HEK293T (cell line): ENCODE measurements at regions not wholly inside any gene's neighbourhood (a gene's known extent, or its start where the extent isn't known, plus 50 kb on each side); places are given as distances from the start of the nearest gene placed in this dataset.

Experiments used
- CTCF ChIA-PET: fragments of 350-600 bp; formaldehyde crosslinking; extraction: SDS; loops from one replicate; lab custom pipeline; 2021; ENCODE audit warnings: antibody characterized with exemption, inconsistent platforms; lab: Yijun Ruan, JAX
- POLR2A ChIA-PET: fragments of 350-600 bp; formaldehyde crosslinking; extraction: SDS; loops from one replicate; lab custom pipeline; 2020; ENCODE audit warnings: antibody characterized with exemption, inconsistent platforms; lab: Yijun Ruan, JAX
- DNase-seq: peaks from one replicate; pipeline ENCODE4 v3.0.0; 2012; ENCODE audit warnings: mixed read lengths; ENCODE audit errors: extremely low spot score
- ARNT ChIP-seq: fragments of 450-650 bp; IDR thresholded peaks from 2 replicates; pipeline ENCODE4 v1.6.1; 2017; ENCODE audit warnings: mild to moderate bottlenecking
- BHLHE40 ChIP-seq: fragments of 450-650 bp; IDR thresholded peaks from 2 replicates; pipeline ENCODE4 v1.6.1; 2016; ENCODE audit warnings: mild to moderate bottlenecking, moderate library complexity, borderline replicate concordance
- CTBP1 ChIP-seq: fragments of 450-650 bp; IDR thresholded peaks from 2 replicates; pipeline ENCODE4 v1.6.1; 2016; ENCODE audit warnings: borderline replicate concordance
- ELF4 ChIP-seq: fragments of 450-650 bp; IDR thresholded peaks from 2 replicates; pipeline ENCODE4 v1.6.1; 2017; ENCODE audit warnings: antibody characterized with exemption
- FOXA1 ChIP-seq: fragments of 450-650 bp; IDR thresholded peaks from 2 replicates; pipeline ENCODE4 v1.6.1; 2016; ENCODE audit warnings: mild to moderate bottlenecking
- FOXK2 ChIP-seq: fragments of 450-650 bp; IDR thresholded peaks from 2 replicates; pipeline ENCODE4 v1.6.1; 2016; ENCODE audit warnings: mild to moderate bottlenecking
- FOXM1 ChIP-seq: fragments of 450-650 bp; IDR thresholded peaks from 2 replicates; pipeline ENCODE4 v1.6.1; 2017; ENCODE audit warnings: mild to moderate bottlenecking, borderline replicate concordance
- HDGF ChIP-seq: fragments of 450-650 bp; IDR thresholded peaks from 2 replicates; pipeline ENCODE4 v1.6.1; 2017; ENCODE audit warnings: antibody characterized with exemption, borderline replicate concordance
- L3MBTL2 ChIP-seq: fragments of 450-650 bp; conservative IDR thresholded peaks from 2 replicates; pipeline ENCODE4 v1.6.1; 2016; ENCODE audit warnings: mild to moderate bottlenecking
- LEF1 ChIP-seq: fragments of 450-650 bp; IDR thresholded peaks from 2 replicates; pipeline ENCODE4 v1.6.1; 2017; ENCODE audit warnings: mild to moderate bottlenecking, borderline replicate concordance
- NFRKB ChIP-seq: fragments of 450-650 bp; IDR thresholded peaks from 2 replicates; pipeline ENCODE4 v1.6.1; 2016; ENCODE audit warnings: mild to moderate bottlenecking, moderate library complexity
- PKNOX1 ChIP-seq: fragments of 450-650 bp; IDR thresholded peaks from 2 replicates; pipeline ENCODE4 v1.6.1; 2016
- SP1 ChIP-seq: fragments of 450-650 bp; IDR thresholded peaks from 2 replicates; pipeline ENCODE4 v1.6.1; 2017
- SUZ12 ChIP-seq: fragments of 450-650 bp; IDR thresholded peaks from 2 replicates; pipeline ENCODE4 v1.6.1; 2016; ENCODE audit warnings: mild to moderate bottlenecking
- TARDBP ChIP-seq: fragments of 450-650 bp; IDR thresholded peaks from 2 replicates; pipeline ENCODE4 v1.6.1; 2016
- ZNF384 ChIP-seq: fragments of 450-650 bp; IDR thresholded peaks from 2 replicates; pipeline ENCODE4 v1.6.1; 2016

- ChIA-PET POLR2A (no interaction called here), CTCF (no interaction called here)
- no peak for DNase-seq
- TF ChIP-seq PKNOX1 (no peak), HDGF (no peak), CTBP1 (no peak)
These were observed 489.2 kb upstream of the NBEA start for GRCh38 chr13:34452831-34453230.

- TF ChIP-seq PKNOX1 (no peak), CTBP1 (no peak), NFRKB (no peak), ZNF384 (no peak), SP1 (no peak), HDGF (no peak), ELF4 (no peak), FOXA1 (no peak), LEF1 (no peak)
- CTCF ChIA-PET, result no interaction called here
- POLR2A ChIA-PET, result no interaction called here
- DNase-seq, result no peak
These were observed 483.0 kb upstream of the NBEA start for GRCh38 chr13:34458756-34459715.

- no peak for DNase-seq
- CTCF ChIA-PET, result no interaction called here
- POLR2A ChIA-PET, result no interaction called here
- TF ChIP-seq BHLHE40 (no peak), ZNF384 (no peak), NFRKB (no peak), PKNOX1 (no peak)
These were observed 482.2 kb upstream of the NBEA start for GRCh38 chr13:34459856-34460255.

GRCh38 chr13:34462843-34463242, 479.2 kb upstream of the NBEA start:
- DNase-seq, result no peak
- ChIA-PET CTCF (no interaction called here), POLR2A (no interaction called here)
- TF ChIP-seq SUZ12, result no peak
- TF ChIP-seq L3MBTL2, result no peak

- no peak for DNase-seq
- ChIA-PET CTCF (no interaction called here), POLR2A (no interaction called here)
- TF ChIP-seq BHLHE40, result no peak
- no peak for TF ChIP-seq LEF1
- TF ChIP-seq ELF4, result no peak
- TF ChIP-seq FOXA1, result no peak
- TF ChIP-seq ZNF384, result no peak
- no peak for TF ChIP-seq PKNOX1
- no peak for TF ChIP-seq SP1
These were observed 478.1 kb upstream of the NBEA start for GRCh38 chr13:34464011-34464410.

- no peak for DNase-seq
- no peak for TF ChIP-seq SP1
- no peak for TF ChIP-seq FOXK2
- no peak for TF ChIP-seq LEF1
- no peak for TF ChIP-seq BHLHE40
- POLR2A ChIA-PET, result no interaction called here
- CTCF ChIA-PET, result no interaction called here
These were observed 476.6 kb upstream of the NBEA start for GRCh38 chr13:34465423-34465922.

- no peak for DNase-seq
- ChIA-PET POLR2A (no interaction called here), CTCF (no interaction called here)
- TF ChIP-seq SUZ12, result no peak
- no peak for TF ChIP-seq LEF1
- no peak for TF ChIP-seq BHLHE40
- TF ChIP-seq L3MBTL2, result no peak
- TF ChIP-seq PKNOX1, result no peak
- no peak for TF ChIP-seq ARNT
- no peak for TF ChIP-seq FOXK2
- no peak for TF ChIP-seq NFRKB
- TF ChIP-seq FOXA1, result no peak
- TF ChIP-seq HDGF, result no peak
- TF ChIP-seq SP1, result no peak
- no peak for TF ChIP-seq FOXM1
- TF ChIP-seq ZNF384, result no peak
- TF ChIP-seq ELF4, result no peak
- TF ChIP-seq TARDBP, result no peak
- no peak for TF ChIP-seq CTBP1
These were observed 475.8 kb upstream of the NBEA start for GRCh38 chr13:34466301-34466700.
